Amniotic stem cell (primary cell): ENCODE measurements at regions not wholly inside any gene's neighbourhood (a gene's known extent, or its start where the extent isn't known, plus 50 kb on each side); places are given as distances from the start of the nearest gene placed in this dataset.
"Not testable (repeated sequence)": the region's sequence is repeated elsewhere in the genome, so short reads cannot be mapped to it uniquely, and the experiment has no call there.

Source experiments
- DNase-seq: peaks from one replicate; lab custom pipeline; 2025; lab: John Stamatoyannopoulos, UW

GRCh38 chr7:92916770-92917224 lies 80.4 kb upstream of the CDK6 start:
- DNase-seq, result peak; percentile 0

GRCh38 chr7:92915348-92915747 lies 79.0 kb upstream of the CDK6 start:
- no peak for DNase-seq

- DNase-seq, result no peak
These were observed 78.3 kb upstream of the CDK6 start for GRCh38 chr7:92914645-92915044.

- DNase-seq, result no peak
These were observed 77.5 kb upstream of the CDK6 start for GRCh38 chr7:92913849-92914248.

- DNase-seq, result no peak
These were observed 74.6 kb upstream of the CDK6 start for GRCh38 chr7:92910976-92911375.

- no peak for DNase-seq
These were observed 73.5 kb upstream of the CDK6 start for GRCh38 chr7:92909686-92910475.

GRCh38 chr7:92904244-92905131 lies 68.1 kb upstream of the CDK6 start:
- DNase-seq, result peak; percentile 89

GRCh38 chr7:92898798-92899197 lies 62.4 kb upstream of the CDK6 start:
- DNase-seq, result no peak

- DNase-seq, result not testable (repeated sequence)
These were observed 58.5 kb upstream of the CDK6 start for GRCh38 chr7:92894857-92895256.

- DNase-seq, result no peak
These were observed 52.7 kb upstream of the CDK6 start for GRCh38 chr7:92889081-92889480.
